ENCODE measurements at regions not wholly inside any gene's neighbourhood (a gene's known extent, or its start where the extent isn't known, plus 50 kb on each side); places are given as distances from the start of the nearest gene placed in this dataset.
"Not testable (repeated sequence)": the region's sequence is repeated elsewhere in the genome, so short reads cannot be mapped to it uniquely, and the experiment has no call there.

- no peak for DNase-seq
Observed at GRCh38 chr14:53857625-53858344, 98.8 kb downstream of the BMP4 start.

GRCh38 chr14:53855574-53855973, 101.1 kb downstream of the BMP4 start:
- DNase-seq = no peak

- no peak for DNase-seq
Observed at GRCh38 chr14:53855127-53855526, 101.5 kb downstream of the BMP4 start.

GRCh38 chr14:53851394-53852090, 105.1 kb downstream of the BMP4 start:
- DNase-seq = no peak

- DNase-seq = no peak
Observed at GRCh38 chr14:53850714-53851296, 105.8 kb downstream of the BMP4 start.

GRCh38 chr14:53849549-53849948, 107.1 kb downstream of the BMP4 start:
- DNase-seq = no peak

- no peak for DNase-seq
Observed at GRCh38 chr14:53848854-53849253, 107.8 kb downstream of the BMP4 start.

- DNase-seq = no peak
Observed at GRCh38 chr14:53847881-53848280, 108.7 kb downstream of the BMP4 start.

GRCh38 chr14:53847057-53847456, 109.6 kb downstream of the BMP4 start:
- no peak for DNase-seq

- no peak for DNase-seq
Observed at GRCh38 chr14:53845813-53846693, 110.6 kb downstream of the BMP4 start.

GRCh38 chr14:53842938-53843337, 113.7 kb downstream of the BMP4 start:
- no peak for DNase-seq

- DNase-seq = no peak
Observed at GRCh38 chr14:53841109-53842099, 115.2 kb downstream of the BMP4 start.

- DNase-seq = no peak
Observed at GRCh38 chr14:53840444-53840843, 116.2 kb downstream of the BMP4 start.

- no peak for DNase-seq
Observed at GRCh38 chr14:53838374-53838773, 118.3 kb downstream of the BMP4 start.

GRCh38 chr14:53837656-53838055, 119.0 kb downstream of the BMP4 start:
- DNase-seq = not testable (repeated sequence)

GRCh38 chr14:53836551-53836950, 120.1 kb downstream of the BMP4 start:
- DNase-seq = no peak

GRCh38 chr14:53828820-53829219, 127.8 kb downstream of the BMP4 start:
- no peak for DNase-seq

GRCh38 chr14:53824061-53824460, 132.6 kb downstream of the BMP4 start:
- DNase-seq = no peak

GRCh38 chr14:53814392-53814791, 142.2 kb downstream of the BMP4 start:
- no peak for DNase-seq

GRCh38 chr14:53810221-53810620, 146.4 kb downstream of the BMP4 start:
- no peak for DNase-seq

GRCh38 chr14:53808042-53808441, 148.6 kb downstream of the BMP4 start:
- no peak for DNase-seq

- no peak for DNase-seq
Observed at GRCh38 chr14:53807542-53807941, 149.1 kb downstream of the BMP4 start.

Measured in effector CD4-positive, alpha-beta T cell (primary cell).